ENCODE measurements at regions not wholly inside any gene's neighbourhood (a gene's known extent, or its start where the extent isn't known, plus 50 kb on each side); places are given as distances from the start of the nearest gene placed in this dataset.

GRCh38 chr1:185549906-185550305 is 184.3 kb upstream of the HMCN1 start:
- TF ChIP-seq CTCF (IDR thresholded peaks at IDR 0.05) (no peak), POLR2A (IDR thresholded peaks at IDR 0.05) (no peak)
